GM18517 (cell line): ENCODE measurements at regions not wholly inside any gene's neighbourhood (a gene's known extent, or its start where the extent isn't known, plus 50 kb on each side); places are given as distances from the start of the nearest gene placed in this dataset.
A peak's percentile ranks its signal among the peaks of the same experiment; 100 is the strongest.
"Not testable (repeated sequence)": the region's sequence is repeated elsewhere in the genome, so short reads cannot be mapped to it uniquely, and the experiment has no call there.

Experiments used
- ATAC-seq: cut with Tn5 transposase; IDR thresholded peaks from one replicate; pipeline ENCODE4 v1.9.1; 2021; ENCODE audit warnings: mild to moderate bottlenecking, moderate library complexity; ENCODE audit not compliant: unreplicated experiment

GRCh38 chr14:40058901-40059897 lies 627.0 kb upstream of the FBXO33 start:
- no peak for ATAC-seq

- ATAC-seq, result no peak
Measured at GRCh38 chr14:40053416-40053815, 621.2 kb upstream of the FBXO33 start.

GRCh38 chr14:40028991-40029390 lies 596.8 kb upstream of the FBXO33 start:
- no peak for ATAC-seq

GRCh38 chr14:40025101-40025500 lies 592.9 kb upstream of the FBXO33 start:
- no peak for ATAC-seq

GRCh38 chr14:40010961-40011360 lies 578.7 kb upstream of the FBXO33 start:
- no peak for ATAC-seq

GRCh38 chr14:40009771-40010170 lies 577.5 kb upstream of the FBXO33 start:
- ATAC-seq, result no peak

GRCh38 chr14:40008345-40008744 lies 576.1 kb upstream of the FBXO33 start:
- not testable (repeated sequence) for ATAC-seq

- ATAC-seq, result no peak
Measured at GRCh38 chr14:40004871-40005500, 572.8 kb upstream of the FBXO33 start.

- no peak for ATAC-seq
Measured at GRCh38 chr14:40003773-40004172, 571.5 kb upstream of the FBXO33 start.

- ATAC-seq, result no peak
Measured at GRCh38 chr14:39998854-39999253, 566.6 kb upstream of the FBXO33 start.

GRCh38 chr14:39998114-39998513 lies 565.9 kb upstream of the FBXO33 start:
- ATAC-seq, result no peak

- ATAC-seq, result no peak
Measured at GRCh38 chr14:39991041-39991440, 558.8 kb upstream of the FBXO33 start.

- ATAC-seq, result no peak
Measured at GRCh38 chr14:39988939-39989338, 556.7 kb upstream of the FBXO33 start.

GRCh38 chr14:39984323-39984722 lies 552.1 kb upstream of the FBXO33 start:
- ATAC-seq, result no peak

GRCh38 chr14:39977198-39977597 lies 545.0 kb upstream of the FBXO33 start:
- ATAC-seq, result no peak

- peak; percentile 94 for ATAC-seq
Measured at GRCh38 chr14:39974036-39974435, 541.8 kb upstream of the FBXO33 start.

- no peak for ATAC-seq
Measured at GRCh38 chr14:39972704-39973103, 540.5 kb upstream of the FBXO33 start.

GRCh38 chr14:39967885-39968284 lies 535.7 kb upstream of the FBXO33 start:
- no peak for ATAC-seq

- ATAC-seq, result no peak
Measured at GRCh38 chr14:39957987-39958386, 525.8 kb upstream of the FBXO33 start.

- ATAC-seq, result no peak
Measured at GRCh38 chr14:39957290-39957689, 525.1 kb upstream of the FBXO33 start.

- no peak for ATAC-seq
Measured at GRCh38 chr14:39956372-39956771, 524.1 kb upstream of the FBXO33 start.

- ATAC-seq, result no peak
Measured at GRCh38 chr14:39948235-39948634, 516.0 kb upstream of the FBXO33 start.
